ENCODE measurements at regions not wholly inside any gene's neighbourhood (a gene's known extent, or its start where the extent isn't known, plus 50 kb on each side); places are given as distances from the start of the nearest gene placed in this dataset.

DNA sequence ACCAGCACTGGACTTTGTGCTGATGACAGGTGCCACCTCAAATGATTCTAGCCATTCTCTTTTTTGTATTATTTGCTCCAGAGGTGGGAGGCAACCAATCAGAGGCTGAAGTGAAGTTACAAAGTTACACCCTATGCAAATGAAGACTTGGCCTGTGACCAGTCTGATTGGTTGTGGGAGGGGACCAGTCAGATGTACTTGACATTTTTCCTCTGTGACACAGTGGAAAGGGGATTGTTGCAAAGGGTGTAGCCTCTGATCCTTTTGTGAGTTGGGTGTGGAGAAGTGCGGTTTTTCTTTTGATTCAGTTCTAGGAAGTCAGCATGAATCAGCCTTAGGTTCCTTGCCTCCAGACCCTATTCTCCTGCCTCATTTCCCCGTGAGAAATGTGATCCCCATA lies 244.0 kb downstream of the ARL6IP6 start:
- TF ChIP-seq, protein P1, sequence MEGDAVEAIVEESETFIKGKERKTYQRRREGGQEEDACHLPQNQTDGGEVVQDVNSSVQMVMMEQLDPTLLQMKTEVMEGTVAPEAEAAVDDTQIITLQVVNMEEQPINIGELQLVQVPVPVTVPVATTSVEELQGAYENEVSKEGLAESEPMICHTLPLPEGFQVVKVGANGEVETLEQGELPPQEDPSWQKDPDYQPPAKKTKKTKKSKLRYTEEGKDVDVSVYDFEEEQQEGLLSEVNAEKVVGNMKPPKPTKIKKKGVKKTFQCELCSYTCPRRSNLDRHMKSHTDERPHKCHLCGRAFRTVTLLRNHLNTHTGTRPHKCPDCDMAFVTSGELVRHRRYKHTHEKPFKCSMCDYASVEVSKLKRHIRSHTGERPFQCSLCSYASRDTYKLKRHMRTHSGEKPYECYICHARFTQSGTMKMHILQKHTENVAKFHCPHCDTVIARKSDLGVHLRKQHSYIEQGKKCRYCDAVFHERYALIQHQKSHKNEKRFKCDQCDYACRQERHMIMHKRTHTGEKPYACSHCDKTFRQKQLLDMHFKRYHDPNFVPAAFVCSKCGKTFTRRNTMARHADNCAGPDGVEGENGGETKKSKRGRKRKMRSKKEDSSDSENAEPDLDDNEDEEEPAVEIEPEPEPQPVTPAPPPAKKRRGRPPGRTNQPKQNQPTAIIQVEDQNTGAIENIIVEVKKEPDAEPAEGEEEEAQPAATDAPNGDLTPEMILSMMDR (IDR thresholded peaks at IDR 0.05; ENCODE audit: low read depth, low read length), result no peak
- no peak for TF ChIP-seq EZH2phosphoT487 (IDR thresholded peaks at IDR 0.05; ENCODE audit: low read depth)
